Activated B cell treated with CpG ODN at 0.5 μM for 24 hours (primary cell): ENCODE measurements at regions not wholly inside any gene's neighbourhood (a gene's known extent, or its start where the extent isn't known, plus 50 kb on each side); places are given as distances from the start of the nearest gene placed in this dataset.

Source experiments
- ATAC-seq: fragments of 200-7000 bp; cut with Tn5 transposase; one replicate; pipeline ENCODE4 v1.10.0; 2021; ENCODE audit warnings: low read depth, mild to moderate bottlenecking, moderate library complexity
- CTCF ChIA-PET: fragments of 350-600 bp; sonication (Branson Sonifier 250); formaldehyde crosslinking; loops from one replicate; lab custom pipeline; 2021; ENCODE audit warnings: antibody characterized with exemption; lab: Charles Lee
- POLR2A ChIA-PET: fragments of 350-600 bp; sonication (Branson Sonifier 250); formaldehyde crosslinking; loops from one replicate; lab custom pipeline; 2021; ENCODE audit warnings: antibody characterized with exemption; lab: Charles Lee
- DNase-seq: peaks from one replicate; pipeline ENCODE4 v3.0.0; 2022
- H3K27ac Mint-ChIP-seq: one replicate; pipeline ENCODE4 v1.8.0; 2020; ENCODE audit warnings: mixed read lengths
- H3K27me3 Mint-ChIP-seq: one replicate; pipeline ENCODE4 v1.8.0; 2021; ENCODE audit warnings: mixed read lengths
- H3K36me3 Mint-ChIP-seq: one replicate; pipeline ENCODE4 v1.8.0; 2021; ENCODE audit warnings: low read depth, mixed read lengths
- H3K4me1 Mint-ChIP-seq: one replicate; pipeline ENCODE4 v1.8.0; 2021; ENCODE audit warnings: mixed read lengths
- H3K4me3 Mint-ChIP-seq: one replicate; pipeline ENCODE4 v1.8.0; 2020; ENCODE audit warnings: mild to moderate bottlenecking, mixed read lengths
- H3K9me3 Mint-ChIP-seq: one replicate; pipeline ENCODE4 v1.8.0; 2020; ENCODE audit warnings: mixed read lengths
- CTCF ChIP-seq: fragments of 200-600 bp; IDR thresholded peaks from one replicate; pipeline ENCODE4 v1.8.0; 2022; ENCODE audit warnings: antibody characterized with exemption, mild to moderate bottlenecking
- intact Hi-C: fragments of 100-400 bp; cut with micrococcal nuclease; formaldehyde crosslinking; loops from one replicate; pipeline ENCODE4 v1.15.1; 2024

- CTCF ChIA-PET: no interaction called here
- no peak for ATAC-seq
- Mint-ChIP-seq H3K27me3 (peaks cover 7% of the 10 kb centered on the region), H3K4me1 (no peaks in the 10 kb centered on the region), H3K9me3 (peaks cover 7% of the 10 kb centered on the region), H3K27ac (no peak overlapping the region), H3K36me3 (no peaks in the 10 kb centered on the region), H3K4me3 (no peak overlapping the region)
- no peak for TF ChIP-seq CTCF
- intact Hi-C loops: no loop called here
- no peak for DNase-seq
- POLR2A ChIA-PET: no interaction called here
Measured at GRCh38 chr1:112196008-112196588, 199.9 kb upstream of the CTTNBP2NL start.

- Mint-ChIP-seq H3K9me3 (peaks cover 7% of the 10 kb centered on the region), H3K27ac (no peak overlapping the region), H3K27me3 (peaks cover 5% of the 10 kb centered on the region), H3K4me3 (no peak overlapping the region), H3K36me3 (no peaks in the 10 kb centered on the region), H3K4me1 (no peaks in the 10 kb centered on the region)
- intact Hi-C loops: no loop called here
- CTCF ChIA-PET: no interaction called here
- no peak for TF ChIP-seq CTCF
- POLR2A ChIA-PET: no interaction called here
- DNase-seq (no peak), ATAC-seq (no peak)
Measured at GRCh38 chr1:112196731-112197130, 199.3 kb upstream of the CTTNBP2NL start.

GRCh38 chr1:112209493-112209892 lies 186.5 kb upstream of the CTTNBP2NL start:
- Mint-ChIP-seq H3K9me3 (no peaks in the 10 kb centered on the region), H3K27ac (no peak overlapping the region), H3K4me1 (no peaks in the 10 kb centered on the region), H3K4me3 (no peak overlapping the region), H3K36me3 (no peaks in the 10 kb centered on the region), H3K27me3 (peaks cover 36% of the 10 kb centered on the region)
- ATAC-seq (no peak), DNase-seq (no peak)
- POLR2A ChIA-PET: no interaction called here
- CTCF ChIA-PET: no interaction called here
- intact Hi-C loops: no loop called here
- no peak for TF ChIP-seq CTCF

- no peak for TF ChIP-seq CTCF
- DNase-seq: no peak
- peaks cover 7% of the 10 kb centered on the region for H3K27me3 Mint-ChIP-seq
- no peaks in the 10 kb centered on the region for H3K36me3 Mint-ChIP-seq
- no peak for ATAC-seq
- no peak overlapping the region for H3K27ac Mint-ChIP-seq
- H3K4me3 Mint-ChIP-seq: no peak overlapping the region
- intact Hi-C loops: no loop called here
- peaks cover 2% of the 10 kb centered on the region for H3K9me3 Mint-ChIP-seq
- CTCF ChIA-PET: no interaction called here
- no peaks in the 10 kb centered on the region for H3K4me1 Mint-ChIP-seq
- POLR2A ChIA-PET: no interaction called here
Measured at GRCh38 chr1:112219267-112219666, 176.7 kb upstream of the CTTNBP2NL start.

GRCh38 chr1:112230232-112230631 lies 165.8 kb upstream of the CTTNBP2NL start:
- H3K4me1 Mint-ChIP-seq: no peaks in the 10 kb centered on the region
- no peak overlapping the region for H3K4me3 Mint-ChIP-seq
- H3K36me3 Mint-ChIP-seq: no peaks in the 10 kb centered on the region
- no peak overlapping the region for H3K27ac Mint-ChIP-seq
- ChIA-PET POLR2A (no interaction called here), CTCF (no interaction called here)
- DNase-seq (no peak), ATAC-seq (no peak)
- intact Hi-C loops: no loop called here
- H3K27me3 Mint-ChIP-seq: peaks cover 8% of the 10 kb centered on the region
- TF ChIP-seq CTCF: no peak
- H3K9me3 Mint-ChIP-seq: peaks cover 19% of the 10 kb centered on the region
